GM19397 (cell line): ENCODE measurements at regions not wholly inside any gene's neighbourhood (a gene's known extent, or its start where the extent isn't known, plus 50 kb on each side); places are given as distances from the start of the nearest gene placed in this dataset.

Source experiments
- ATAC-seq: cut with Tn5 transposase; IDR thresholded peaks from one replicate; pipeline ENCODE4 v1.9.1; 2021; ENCODE audit warnings: mild to moderate bottlenecking, moderate library complexity; ENCODE audit not compliant: unreplicated experiment

DNA sequence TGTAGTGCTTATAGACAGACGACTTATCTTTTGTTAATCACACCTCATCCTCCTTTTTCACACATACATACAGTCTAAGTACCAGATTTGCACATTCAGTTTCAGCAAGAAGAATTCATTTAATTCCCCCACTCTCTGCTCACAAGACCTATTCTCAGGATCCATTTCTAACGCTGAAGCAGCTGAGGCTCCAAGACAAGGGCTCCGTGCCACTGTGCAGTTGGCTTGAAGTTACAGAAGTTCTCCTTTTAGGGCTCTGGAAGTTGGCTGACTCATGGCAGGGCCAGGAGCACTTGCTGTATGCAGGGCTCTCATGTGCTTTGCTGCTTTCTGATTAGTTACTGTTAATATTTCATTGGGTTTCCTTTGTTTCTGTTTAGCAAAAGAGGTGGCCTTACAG lies 1566.9 kb upstream of the TMEM132C start:
- ATAC-seq: no peak

DNA sequence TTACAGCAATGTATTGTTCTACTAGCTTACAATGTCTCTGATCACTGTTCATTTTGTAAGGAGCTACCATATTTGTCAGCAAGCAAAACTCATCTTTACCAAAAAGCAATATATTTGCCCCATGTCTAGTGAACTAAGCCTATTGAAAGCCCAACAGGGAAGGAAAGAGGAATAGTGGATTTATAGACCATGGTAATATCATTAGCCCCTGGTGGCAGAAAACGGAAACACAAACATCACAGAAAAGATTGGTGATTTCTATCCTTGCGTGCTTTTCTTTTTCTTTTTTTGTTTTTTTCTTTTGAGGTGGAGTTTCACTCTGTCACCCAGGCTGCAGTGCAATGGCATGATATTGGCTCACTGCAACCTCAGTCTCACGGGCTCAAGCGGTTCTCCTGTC lies 1562.4 kb upstream of the TMEM132C start:
- ATAC-seq: no peak

DNA sequence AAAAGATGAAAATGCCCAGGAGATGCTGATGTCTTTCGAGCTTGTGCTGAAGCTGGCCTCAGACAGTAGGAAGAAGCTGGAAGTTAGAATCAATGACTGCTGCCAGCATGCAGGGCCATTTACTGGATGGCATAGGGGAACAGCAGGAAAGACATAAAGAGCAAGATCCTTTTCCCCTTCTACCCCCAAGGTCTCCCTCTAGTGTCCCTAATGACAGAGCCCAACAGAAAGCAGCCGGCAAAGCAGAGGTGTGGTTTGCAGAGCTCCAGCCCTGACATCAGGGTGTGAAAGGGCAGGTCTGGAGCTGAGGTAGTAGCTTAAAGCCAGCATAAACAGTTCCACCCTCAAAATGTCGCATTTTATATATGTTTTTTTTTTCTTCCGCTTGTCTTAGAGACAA lies 1560.7 kb upstream of the TMEM132C start:
- no peak for ATAC-seq

DNA sequence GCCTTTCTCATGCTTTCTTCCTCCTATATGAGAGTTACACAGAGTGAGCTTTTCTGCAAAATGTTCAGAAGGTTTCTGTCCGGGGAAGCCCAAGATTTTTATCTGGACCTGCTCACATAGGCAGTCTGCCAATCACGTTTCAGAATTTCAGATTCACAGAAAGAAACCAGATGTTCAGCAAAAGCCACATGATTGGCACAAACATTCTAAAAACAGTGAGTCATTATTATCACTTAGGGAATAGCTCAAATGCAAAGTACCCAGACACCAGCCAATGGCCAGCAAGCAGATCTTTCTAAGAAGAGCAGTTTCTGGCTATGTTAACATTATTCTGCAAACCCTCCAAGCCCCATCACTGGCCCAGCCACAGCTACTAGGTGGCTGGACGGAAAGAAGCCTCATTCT lies 1558.5 kb upstream of the TMEM132C start:
- ATAC-seq: no peak

DNA sequence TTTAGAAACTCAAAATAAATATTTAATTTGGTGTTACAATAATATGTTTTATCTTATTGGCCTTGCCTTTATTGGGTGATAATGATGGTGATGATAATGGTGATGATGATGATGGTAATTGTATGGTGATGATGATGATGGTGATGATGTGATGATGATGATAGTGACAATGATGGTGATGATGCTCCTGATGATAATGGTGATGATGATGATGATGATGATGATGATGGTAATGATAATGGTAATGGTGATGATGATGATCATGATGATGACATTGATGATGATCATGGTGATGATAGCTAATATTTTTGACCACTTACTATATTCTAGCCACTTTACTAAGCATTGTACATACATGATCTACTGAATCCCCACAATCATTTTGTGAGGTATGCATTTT lies 1548.6 kb upstream of the TMEM132C start:
- no peak for ATAC-seq

DNA sequence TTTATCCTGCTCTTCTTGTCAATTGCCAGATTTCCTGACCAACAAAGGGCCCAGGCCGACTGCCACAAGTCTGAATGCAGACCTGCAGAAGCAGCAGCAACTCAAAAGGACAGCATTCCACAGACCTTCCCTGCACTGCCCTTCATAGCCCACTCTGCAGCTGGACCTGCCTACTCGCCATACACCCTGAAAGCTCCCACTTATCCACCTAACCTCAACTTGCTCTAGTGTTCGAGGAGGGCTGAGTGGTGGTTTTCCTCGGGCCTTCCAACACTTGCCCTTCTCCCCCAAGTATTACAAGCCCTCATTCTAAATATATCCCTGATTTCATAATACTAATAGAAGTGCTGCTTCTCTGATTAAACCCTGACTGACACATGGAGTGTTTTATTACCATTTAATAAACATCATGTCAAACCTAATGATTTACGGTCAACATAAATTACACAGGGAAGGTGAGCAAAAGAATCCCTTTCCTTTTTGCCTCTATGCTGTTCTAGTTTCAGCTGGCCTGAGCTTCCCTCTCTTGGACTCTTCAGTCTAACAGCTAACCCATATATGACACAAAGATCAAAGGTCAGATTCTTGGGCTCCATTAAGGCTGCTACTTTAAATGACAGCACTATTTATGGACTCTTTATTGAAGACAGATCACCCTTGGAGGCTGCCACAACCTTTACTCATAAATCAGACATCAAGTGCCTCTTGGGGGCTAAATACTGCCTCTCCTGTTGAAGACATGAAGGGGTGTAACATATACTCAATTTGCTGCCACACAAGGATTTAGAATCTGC lies 1546.9 kb upstream of the TMEM132C start:
- no peak for ATAC-seq

DNA sequence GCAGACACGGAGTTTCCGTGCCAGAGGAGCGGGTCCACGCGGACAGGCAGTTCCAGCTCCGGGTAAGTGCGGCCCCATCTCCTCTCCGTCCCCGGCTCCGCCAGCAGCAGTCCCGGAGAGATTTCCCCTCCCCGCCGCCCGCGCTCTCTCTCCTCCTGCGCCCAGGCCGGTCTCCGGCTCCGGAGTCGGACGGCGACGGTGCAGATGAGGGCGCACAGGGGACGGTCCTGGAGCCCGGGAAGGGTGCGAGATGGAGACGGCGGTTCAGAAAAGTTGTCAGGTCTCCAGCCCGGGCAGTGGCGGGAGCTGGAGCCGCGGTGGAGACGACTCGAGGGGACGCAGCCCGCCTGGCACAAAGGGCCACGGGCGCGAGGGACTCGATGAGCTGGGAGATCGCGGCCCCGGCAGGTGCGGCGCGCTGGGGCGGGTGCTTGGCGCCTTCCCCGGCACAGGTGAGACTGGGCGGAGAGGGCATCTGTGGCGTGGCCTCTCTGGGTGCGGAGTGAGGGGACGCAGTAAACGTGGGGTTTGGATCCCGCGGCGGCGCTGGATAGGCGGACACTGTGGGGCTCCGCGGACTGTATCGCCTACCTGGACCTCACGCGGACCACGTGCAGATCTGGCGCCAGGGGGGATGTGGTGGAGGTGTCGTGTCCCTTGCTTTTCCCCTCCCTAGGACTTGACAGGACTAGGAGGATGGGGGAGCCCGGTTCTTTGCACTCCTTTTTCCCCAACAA lies 1540.3 kb upstream of the TMEM132C start:
- ATAC-seq: no peak

DNA sequence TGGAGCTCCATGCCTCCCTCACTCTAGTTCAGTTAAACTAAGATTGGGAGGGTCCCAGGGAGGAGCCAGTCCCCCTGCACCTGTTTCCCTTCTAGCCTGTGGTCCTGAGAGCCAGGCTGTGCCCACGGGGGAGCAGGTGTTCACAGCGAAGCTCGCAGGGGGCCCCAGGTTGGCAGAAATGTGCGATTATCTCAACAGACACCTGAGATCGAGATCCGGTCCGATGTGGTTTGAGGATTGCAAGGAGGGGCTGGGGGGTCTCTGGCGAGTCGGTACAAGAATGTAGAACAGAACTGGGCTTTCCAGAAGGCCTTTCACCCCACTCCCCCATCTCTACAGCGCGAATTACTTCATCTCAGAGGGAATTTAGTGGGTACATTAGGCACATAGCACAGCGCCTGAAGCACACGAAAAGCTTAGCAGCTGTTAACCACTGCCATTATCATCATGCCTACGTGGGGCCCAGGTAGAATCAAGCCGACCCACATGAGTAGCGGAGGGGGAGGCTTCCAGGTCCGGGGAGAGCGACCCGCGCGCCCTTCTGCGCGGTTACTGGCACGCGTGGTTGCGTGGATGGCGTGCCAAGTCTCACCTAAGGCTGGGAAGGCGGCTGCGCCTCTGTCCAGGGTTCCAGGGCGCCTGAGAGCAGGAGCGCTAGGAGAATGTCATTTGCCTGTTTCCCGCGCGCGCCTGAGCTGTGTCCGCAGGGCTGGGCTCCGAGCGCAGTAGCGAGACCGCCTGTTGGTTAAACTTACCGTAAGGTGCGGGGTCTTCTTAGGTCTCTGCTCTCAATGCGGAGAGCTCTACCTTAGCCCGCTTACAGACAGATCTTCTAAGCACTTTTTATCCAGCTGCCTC lies 1539.5 kb upstream of the TMEM132C start:
- no peak for ATAC-seq

DNA sequence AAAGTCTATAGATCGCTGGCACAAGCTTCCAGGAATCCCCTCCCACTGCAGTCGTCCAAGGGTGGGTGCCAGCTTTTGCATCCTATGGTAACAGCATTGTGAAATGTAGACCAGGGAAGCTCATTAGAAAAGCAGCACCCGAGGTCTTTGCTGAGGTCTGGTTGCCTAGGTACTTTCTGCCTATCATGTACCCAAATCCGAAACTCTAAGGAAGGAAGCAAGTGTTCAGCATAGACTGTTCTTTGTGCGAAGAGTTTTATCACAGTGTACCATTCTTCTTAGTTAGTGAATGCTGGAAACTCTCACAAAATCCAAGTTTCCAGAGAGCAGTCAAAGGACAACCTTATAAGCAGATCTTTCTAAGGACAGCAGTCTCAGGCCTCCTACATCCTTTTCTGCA lies 1532.7 kb upstream of the TMEM132C start:
- no peak for ATAC-seq

DNA sequence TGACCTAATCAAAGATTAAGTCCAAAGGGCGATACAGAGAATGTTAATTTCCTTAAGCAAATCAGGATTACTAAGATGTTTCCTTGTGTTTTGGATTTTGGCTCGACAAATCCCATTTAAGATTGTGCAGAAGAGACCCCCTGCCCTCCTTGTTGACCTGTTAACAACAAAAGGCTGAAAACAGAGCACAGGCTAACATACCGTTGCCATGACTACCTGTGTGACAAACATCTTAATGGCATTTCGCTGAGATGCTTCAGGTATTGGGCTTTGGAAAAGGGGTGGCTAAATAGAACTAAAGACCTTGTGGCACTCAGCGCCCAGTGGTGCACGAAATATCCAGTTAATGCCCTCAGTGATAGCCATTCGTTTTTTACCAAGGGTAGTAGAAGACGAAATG lies 1532.3 kb upstream of the TMEM132C start:
- ATAC-seq: no peak

DNA sequence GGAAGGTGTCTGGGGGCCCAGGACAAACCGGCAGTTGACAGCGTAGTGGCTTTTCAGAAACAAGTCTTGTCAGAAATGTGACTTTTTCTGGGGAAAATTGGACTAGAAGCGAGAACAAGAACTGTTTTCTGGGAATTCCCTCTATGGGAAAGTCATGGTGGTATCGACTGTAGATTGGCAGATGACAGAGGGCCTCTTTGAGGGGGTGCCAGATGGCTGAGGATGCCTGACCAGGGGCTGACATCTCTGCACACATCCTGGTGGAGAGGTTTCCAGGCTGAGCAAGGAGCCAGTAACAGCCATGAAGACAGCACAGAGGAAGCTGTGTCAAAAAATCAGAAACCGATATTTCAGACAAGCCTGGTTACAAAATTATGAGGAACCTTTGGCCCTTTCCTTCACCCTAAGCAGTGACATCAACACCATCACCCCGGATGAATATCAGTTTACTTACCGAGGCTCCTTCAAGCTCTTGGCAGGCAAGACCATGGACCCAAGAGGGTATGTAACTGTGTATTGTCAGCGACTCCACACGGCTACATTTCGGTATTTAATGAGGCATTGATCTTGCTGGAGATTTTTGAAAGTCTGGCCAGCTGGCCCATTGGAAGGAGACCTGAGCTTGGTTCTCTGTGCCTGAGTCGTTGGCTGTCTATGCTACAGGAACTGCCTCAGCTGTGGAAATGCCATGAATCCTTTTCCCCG lies 1525.3 kb upstream of the TMEM132C start:
- no peak for ATAC-seq

DNA sequence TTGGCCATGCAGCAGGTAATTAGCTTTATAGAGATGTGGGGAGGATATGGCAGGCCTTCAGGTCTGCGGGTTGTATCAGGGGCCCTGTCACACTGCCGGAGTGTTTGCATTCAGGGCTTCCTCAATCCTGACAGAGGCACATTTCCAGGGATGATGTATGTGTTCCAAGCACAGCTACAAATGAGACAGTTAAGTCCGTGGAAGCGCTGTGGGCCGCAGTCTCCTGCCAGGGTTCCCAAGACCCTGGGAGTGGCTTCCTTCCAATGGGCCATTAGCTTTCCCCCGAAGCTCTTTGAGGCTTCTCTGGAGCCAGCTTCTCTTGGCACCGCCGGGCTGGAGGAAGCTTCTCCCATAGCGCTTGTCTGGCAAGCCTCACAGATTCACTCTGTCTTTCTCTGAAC lies 1524.7 kb upstream of the TMEM132C start:
- ATAC-seq: no peak

DNA sequence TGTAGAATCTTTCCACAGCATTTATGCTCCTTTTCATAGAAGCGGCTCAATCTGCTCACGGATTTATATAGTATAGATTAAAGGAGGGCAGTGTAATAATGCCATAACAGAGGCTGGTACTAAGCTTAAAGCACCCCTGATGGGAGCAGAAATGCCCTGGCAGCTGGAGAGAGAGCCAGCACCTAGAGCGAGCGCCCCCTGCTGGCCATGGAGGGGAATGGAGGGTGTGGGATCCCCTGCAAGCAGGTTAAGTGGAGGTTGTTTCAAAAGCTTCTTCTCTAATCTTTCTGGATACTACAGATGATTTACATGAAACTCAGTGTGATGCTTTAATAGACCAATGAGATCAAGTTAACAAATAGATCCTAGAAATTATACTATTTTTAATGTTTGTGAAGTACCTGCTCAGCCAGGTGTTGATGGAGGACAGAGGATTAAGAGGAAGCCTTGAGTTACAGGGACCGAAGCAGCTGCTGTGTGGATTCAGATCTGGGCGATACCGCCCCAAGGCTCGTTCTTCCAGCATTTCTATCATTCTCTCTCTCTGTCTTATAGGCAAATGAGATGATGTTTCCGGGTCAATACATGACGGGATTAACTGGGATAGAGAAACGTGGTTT lies 1519.3 kb upstream of the TMEM132C start:
- no peak for ATAC-seq

DNA sequence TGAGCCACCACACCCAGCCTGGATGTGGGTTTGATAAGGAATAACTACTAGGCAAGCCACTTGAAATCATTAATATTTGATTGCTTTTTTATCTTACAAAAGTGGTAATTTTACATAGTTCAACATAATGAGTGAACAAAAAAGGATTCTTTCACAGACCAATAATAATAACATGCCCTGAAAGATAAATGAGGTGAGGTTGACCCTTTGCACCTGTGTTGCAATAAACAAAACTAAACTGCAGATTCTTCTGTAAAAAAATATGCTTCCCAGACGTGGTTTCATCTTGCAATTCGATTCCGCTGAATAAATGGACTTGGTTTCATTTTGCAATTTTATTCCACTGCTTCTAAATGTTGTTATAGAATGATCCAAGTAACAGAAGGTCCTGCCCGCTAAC lies 1514.9 kb upstream of the TMEM132C start:
- ATAC-seq: no peak

DNA sequence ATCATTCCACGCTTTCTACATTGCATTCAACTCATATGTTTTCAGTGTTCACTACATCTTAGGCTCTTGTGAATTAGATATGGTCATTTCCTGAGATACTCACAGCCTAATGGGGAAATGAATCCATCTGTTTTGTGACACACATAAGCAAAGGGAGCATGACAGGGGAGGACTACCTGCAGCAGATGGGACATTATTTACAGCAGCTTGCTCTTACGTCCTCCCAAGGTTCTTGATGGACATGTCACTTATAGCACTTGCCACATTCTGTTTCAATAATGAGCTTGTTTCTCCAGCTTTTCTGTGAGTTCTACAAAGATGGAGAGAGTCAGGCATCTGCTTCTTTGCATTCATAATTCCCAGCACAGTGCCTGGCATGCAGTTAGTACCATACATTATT lies 1509.6 kb upstream of the TMEM132C start:
- no peak for ATAC-seq

DNA sequence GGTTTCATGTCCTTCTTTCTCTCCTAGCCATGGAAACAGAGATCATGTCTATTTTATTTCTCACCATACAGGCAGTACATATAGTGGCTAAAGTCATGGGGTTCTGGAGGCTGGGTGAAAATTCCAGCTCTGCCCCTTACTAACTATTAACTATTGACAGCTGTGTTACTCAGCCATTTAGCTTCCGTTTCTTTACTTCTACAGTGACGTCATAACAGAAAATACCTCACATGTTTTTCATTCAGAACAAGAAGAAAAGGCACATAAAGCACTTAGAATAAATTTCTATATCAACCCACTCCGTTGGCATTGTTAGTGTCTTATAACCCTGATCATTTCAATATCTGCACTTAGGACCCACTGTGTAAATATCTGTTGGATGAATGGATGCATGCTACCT lies 1506.9 kb upstream of the TMEM132C start:
- ATAC-seq: no peak

DNA sequence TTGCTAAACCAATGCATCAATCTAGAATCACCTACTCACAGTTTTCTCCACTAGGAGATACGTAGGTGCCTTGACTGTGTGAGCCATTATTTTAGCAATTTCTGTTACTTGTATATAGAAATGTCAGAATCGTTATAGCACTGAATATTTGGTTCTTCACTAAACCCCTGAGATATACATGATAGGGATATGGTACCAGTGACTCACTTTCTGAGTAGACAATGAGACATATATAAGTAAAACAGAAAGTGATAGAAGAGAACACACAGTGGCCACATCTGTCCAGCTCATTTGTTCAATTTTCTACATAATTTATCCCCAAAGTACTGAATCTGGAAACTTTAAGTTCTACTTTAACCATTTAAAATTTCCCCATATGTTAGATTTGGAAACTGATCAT lies 1505.5 kb upstream of the TMEM132C start:
- ATAC-seq: no peak

DNA sequence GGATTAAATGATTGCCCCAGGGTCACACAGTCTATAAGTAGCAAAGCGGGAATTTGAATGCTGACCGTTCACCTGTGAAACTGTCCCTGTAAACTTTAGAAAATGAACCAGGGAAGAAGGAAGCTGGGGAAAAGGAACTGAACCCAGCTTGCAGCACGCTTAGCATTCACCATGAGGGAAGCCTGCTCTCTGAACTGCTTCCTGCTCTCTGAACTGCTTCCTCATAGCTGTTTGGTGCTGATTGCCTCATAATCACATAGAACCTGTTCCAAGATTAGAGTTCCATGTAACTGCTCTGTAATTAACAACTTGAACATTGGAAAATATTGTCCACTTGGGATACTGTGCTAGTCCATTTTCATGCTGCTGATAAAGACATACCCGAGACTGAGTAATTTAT lies 1504.8 kb upstream of the TMEM132C start:
- no peak for ATAC-seq

DNA sequence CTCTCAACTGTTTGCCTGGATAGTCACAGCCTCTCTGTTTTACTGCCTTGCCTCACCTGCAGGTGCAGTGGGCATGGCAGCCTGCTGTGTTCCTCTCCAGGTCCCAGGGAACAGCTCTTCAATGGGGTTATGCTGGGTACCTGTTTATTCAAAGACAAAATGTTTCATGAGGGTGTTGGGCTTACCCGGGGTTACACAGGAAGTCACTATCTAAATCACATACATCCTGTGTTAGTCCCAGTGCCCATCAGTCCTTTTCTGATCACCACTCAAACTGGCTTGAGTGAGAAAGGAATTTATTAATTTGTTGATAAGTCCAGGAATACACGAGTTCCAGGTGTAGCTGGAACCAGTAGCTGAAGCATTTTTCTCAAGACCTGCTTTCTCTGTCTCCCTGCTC lies 1503.6 kb upstream of the TMEM132C start:
- no peak for ATAC-seq

DNA sequence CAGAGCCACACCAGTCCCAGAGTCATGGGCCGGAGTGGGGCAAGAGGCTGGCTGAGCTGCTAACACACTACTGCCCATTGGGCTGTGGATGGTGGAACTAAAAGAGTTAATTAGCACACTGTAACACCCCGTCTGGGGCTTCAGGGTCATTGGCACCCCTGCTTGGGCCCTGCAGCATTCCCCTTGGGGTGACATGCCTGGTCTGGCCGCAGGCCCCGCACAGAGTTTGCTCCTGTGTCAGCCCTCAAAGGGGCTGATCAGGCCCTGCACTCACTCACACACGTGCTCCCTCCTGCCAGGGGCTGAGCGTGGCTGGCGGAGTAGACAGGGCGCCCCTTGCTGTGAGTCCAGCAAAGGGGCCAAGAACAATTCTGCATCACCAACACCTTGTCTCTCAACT lies 1499.6 kb upstream of the TMEM132C start:
- ATAC-seq: no peak

DNA sequence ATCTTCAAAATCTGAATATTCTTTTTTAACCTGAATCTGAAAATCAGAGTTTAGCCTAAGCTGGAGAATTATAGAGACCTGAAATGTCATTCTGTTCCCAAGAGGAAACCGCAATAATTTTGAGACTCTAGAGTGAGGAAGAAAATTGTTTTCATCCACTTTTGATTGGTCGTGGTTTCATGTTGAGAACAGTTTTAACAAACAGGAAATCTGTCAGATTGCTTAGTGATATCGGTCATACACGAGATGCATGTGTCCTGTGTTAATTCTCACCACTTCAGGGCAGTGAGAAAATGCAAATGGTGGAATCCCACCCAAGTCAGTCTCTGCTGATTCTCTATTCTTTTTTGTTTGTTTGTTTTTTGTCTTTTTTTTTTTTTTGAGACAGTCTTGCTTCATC lies 1498.5 kb upstream of the TMEM132C start:
- no peak for ATAC-seq
